ENCODE measurements at regions not wholly inside any gene's neighbourhood (a gene's known extent, or its start where the extent isn't known, plus 50 kb on each side); places are given as distances from the start of the nearest gene placed in this dataset.

DNA sequence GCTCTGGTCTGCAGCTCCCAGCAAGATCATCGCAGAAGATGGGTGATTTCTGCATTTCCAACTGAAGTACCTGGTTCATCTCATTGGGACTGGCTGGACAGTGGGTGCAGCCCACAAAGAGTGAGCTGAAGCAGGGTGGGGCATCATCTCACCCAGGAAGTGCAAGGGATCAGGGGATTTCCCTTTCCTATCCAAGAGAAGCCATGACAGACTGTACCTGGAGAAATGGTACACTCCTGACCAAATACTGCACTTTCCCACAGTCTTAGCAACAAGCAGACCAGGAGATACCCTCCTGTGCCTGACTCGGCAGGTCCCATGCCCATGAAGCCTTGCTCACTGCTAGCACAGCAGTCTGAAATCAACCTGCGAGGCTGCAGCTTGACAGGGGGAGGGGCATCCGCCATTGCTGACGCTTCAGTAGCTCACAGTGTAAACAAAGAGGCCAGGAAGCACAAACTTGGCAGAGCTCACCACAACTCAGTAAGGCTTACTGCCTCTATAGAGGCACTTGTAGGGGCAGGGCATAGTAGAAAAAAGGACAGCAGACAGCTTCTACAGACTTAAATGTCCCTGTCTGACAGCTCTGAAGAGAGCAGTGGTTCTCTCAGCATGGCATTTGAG lies 60.5 kb downstream of the AREG start:
- TF ChIP-seq YY1 (IDR thresholded peaks at IDR 0.05; ENCODE audit: low read depth), result peak; percentile 78

- TF ChIP-seq CEBPB (IDR thresholded peaks at IDR 0.05), result no peak
- no peak for TF ChIP-seq TEAD4 (IDR thresholded peaks at IDR 0.05)
- TF ChIP-seq, protein P1, sequence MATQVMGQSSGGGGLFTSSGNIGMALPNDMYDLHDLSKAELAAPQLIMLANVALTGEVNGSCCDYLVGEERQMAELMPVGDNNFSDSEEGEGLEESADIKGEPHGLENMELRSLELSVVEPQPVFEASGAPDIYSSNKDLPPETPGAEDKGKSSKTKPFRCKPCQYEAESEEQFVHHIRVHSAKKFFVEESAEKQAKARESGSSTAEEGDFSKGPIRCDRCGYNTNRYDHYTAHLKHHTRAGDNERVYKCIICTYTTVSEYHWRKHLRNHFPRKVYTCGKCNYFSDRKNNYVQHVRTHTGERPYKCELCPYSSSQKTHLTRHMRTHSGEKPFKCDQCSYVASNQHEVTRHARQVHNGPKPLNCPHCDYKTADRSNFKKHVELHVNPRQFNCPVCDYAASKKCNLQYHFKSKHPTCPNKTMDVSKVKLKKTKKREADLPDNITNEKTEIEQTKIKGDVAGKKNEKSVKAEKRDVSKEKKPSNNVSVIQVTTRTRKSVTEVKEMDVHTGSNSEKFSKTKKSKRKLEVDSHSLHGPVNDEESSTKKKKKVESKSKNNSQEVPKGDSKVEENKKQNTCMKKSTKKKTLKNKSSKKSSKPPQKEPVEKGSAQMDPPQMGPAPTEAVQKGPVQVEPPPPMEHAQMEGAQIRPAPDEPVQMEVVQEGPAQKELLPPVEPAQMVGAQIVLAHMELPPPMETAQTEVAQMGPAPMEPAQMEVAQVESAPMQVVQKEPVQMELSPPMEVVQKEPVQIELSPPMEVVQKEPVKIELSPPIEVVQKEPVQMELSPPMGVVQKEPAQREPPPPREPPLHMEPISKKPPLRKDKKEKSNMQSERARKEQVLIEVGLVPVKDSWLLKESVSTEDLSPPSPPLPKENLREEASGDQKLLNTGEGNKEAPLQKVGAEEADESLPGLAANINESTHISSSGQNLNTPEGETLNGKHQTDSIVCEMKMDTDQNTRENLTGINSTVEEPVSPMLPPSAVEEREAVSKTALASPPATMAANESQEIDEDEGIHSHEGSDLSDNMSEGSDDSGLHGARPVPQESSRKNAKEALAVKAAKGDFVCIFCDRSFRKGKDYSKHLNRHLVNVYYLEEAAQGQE (IDR thresholded peaks at IDR 0.05; ENCODE audit: low read depth), result no peak
- TF ChIP-seq FOXM1 (IDR thresholded peaks at IDR 0.05; ENCODE audit: borderline replicate concordance, low read depth), result no peak
These were observed 71.4 kb downstream of the AREG start for GRCh38 chr4:74516303-74516702.

- TF ChIP-seq RAD21 (IDR thresholded peaks at IDR 0.05; ENCODE audit: low read depth) (no peak), EGR1 (IDR thresholded peaks at IDR 0.05) (no peak), FOXM1 (IDR thresholded peaks at IDR 0.05; ENCODE audit: borderline replicate concordance, low read depth) (no peak), ZBTB7A (IDR thresholded peaks at IDR 0.05; ENCODE audit: low read depth) (no peak)
- TF ChIP-seq, protein P2, sequence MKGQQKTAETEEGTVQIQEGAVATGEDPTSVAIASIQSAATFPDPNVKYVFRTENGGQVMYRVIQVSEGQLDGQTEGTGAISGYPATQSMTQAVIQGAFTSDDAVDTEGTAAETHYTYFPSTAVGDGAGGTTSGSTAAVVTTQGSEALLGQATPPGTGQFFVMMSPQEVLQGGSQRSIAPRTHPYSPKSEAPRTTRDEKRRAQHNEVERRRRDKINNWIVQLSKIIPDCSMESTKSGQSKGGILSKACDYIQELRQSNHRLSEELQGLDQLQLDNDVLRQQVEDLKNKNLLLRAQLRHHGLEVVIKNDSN (IDR thresholded peaks at IDR 0.05), result no peak
- TF ChIP-seq, protein P1 (IDR thresholded peaks at IDR 0.05; ENCODE audit: low read depth), result no peak
These were observed 73.1 kb downstream of the AREG start for GRCh38 chr4:74517996-74518395.

DNA sequence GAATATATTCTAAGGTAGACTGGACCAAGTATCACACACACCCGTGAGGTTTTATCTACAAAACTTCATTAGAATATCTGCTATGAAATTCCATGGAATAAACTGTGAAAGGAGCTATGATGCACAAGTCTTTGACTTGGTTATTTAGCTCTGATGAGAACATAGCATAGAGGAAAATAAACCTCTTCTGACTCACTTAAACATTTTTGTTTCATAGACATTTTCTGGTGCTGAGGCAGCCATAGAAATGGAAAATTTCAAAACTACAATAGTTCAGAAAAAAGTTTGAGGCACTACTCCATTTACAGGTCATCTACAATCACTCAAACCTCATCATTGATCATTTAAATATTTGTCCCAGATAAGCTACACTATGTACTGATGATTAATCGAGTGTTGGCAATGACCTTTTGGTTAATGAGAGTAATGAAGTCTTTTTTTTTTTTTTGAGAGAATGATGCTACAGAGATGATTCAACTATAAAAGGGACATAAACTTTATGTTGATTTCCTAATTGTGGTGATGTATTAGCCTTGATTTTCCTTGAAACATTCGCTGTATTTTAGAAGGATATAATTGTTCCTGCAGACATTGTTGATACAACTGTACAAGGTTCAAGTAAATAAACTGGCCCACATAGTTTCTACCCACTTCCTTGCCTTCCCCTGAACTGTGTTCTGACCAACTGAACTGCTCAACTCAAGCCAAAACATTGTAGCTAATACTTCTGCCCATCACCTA lies 77.5 kb downstream of the AREG start:
- TF ChIP-seq EP300 (IDR thresholded peaks at IDR 0.05; ENCODE audit: borderline replicate concordance) (no peak), TCF12 (IDR thresholded peaks at IDR 0.05; ENCODE audit: low read depth) (no peak), RAD21 (IDR thresholded peaks at IDR 0.05; ENCODE audit: low read depth) (no peak), NFIC (IDR thresholded peaks at IDR 0.05) (no peak), FOXM1 (IDR thresholded peaks at IDR 0.05; ENCODE audit: borderline replicate concordance, low read depth) (no peak), ZBTB7A (IDR thresholded peaks at IDR 0.05; ENCODE audit: low read depth) (no peak), CREB1 (IDR thresholded peaks at IDR 0.05; ENCODE audit: low read depth) (no peak)

DNA sequence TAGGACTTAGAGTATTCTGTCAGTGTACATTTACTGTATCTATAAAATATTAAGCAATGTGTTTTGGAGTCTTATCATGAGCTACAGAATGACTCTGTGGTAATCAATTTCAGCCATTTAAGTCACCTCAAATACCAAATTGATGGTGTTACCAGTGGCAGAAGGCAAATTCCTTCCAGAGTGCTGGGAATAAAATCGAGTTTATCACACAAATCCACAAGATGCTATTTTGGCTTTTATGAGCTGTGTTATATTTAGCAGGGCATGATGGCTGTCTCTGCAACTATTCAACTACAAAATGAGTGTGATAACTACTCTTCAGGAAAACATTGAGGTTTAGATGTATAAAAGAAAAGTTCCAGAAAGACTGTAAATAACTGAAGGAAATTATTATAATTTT lies 78.2 kb downstream of the AREG start:
- TF ChIP-seq FOXM1 (IDR thresholded peaks at IDR 0.05; ENCODE audit: borderline replicate concordance, low read depth) (no peak), RAD21 (IDR thresholded peaks at IDR 0.05; ENCODE audit: low read depth) (no peak), NFIC (IDR thresholded peaks at IDR 0.05) (no peak), YY1 (IDR thresholded peaks at IDR 0.05; ENCODE audit: low read depth) (no peak), TAF1 (IDR thresholded peaks at IDR 0.05; ENCODE audit: low read depth) (no peak), TCF12 (IDR thresholded peaks at IDR 0.05; ENCODE audit: low read depth) (no peak), EP300 (IDR thresholded peaks at IDR 0.05; ENCODE audit: borderline replicate concordance) (no peak)
- TF ChIP-seq, protein P2 (IDR thresholded peaks at IDR 0.05), result no peak
- TF ChIP-seq, protein P3, sequence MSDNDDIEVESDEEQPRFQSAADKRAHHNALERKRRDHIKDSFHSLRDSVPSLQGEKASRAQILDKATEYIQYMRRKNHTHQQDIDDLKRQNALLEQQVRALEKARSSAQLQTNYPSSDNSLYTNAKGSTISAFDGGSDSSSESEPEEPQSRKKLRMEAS (IDR thresholded peaks at IDR 0.05), result no peak

DNA sequence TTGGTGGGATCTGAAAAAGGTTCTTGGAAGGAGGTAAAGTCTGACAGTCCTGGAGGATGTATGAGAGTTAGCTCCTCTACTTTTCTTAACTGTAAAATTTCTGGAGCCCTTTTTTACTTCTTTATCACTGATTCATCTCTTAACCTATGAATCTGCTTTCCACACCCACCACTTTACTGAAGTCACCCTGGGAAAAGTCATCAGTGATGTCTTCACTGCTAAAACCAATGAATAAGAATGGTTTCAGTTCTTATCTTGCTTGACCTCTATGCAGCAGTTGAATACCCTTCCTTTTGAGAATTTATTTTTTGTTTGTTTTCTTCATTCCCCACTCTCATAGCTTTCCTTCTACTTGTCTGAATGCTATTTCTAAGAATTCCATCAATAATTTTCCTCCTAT lies 80.0 kb downstream of the AREG start:
- TF ChIP-seq, protein P1 (IDR thresholded peaks at IDR 0.05; ENCODE audit: low read depth), result no peak
- TF ChIP-seq RAD21 (IDR thresholded peaks at IDR 0.05; ENCODE audit: low read depth) (no peak), ZBTB7A (IDR thresholded peaks at IDR 0.05; ENCODE audit: low read depth) (no peak)
- TF ChIP-seq, protein P3 (IDR thresholded peaks at IDR 0.05), result no peak

Data from Ishikawa (cell line).